Activated T-cell treated with anti-CD3 and anti-CD28 coated beads for 24 hours (primary cell): ENCODE measurements at regions not wholly inside any gene's neighbourhood (a gene's known extent, or its start where the extent isn't known, plus 50 kb on each side); places are given as distances from the start of the nearest gene placed in this dataset.
"Not testable (repeated sequence)": the region's sequence is repeated elsewhere in the genome, so short reads cannot be mapped to it uniquely, and the experiment has no call there.

Source experiments
- DNase-seq: peaks from one replicate; pipeline ENCODE4 v3.0.0-alpha.2; 2020; ENCODE audit warnings: low read depth

DNA sequence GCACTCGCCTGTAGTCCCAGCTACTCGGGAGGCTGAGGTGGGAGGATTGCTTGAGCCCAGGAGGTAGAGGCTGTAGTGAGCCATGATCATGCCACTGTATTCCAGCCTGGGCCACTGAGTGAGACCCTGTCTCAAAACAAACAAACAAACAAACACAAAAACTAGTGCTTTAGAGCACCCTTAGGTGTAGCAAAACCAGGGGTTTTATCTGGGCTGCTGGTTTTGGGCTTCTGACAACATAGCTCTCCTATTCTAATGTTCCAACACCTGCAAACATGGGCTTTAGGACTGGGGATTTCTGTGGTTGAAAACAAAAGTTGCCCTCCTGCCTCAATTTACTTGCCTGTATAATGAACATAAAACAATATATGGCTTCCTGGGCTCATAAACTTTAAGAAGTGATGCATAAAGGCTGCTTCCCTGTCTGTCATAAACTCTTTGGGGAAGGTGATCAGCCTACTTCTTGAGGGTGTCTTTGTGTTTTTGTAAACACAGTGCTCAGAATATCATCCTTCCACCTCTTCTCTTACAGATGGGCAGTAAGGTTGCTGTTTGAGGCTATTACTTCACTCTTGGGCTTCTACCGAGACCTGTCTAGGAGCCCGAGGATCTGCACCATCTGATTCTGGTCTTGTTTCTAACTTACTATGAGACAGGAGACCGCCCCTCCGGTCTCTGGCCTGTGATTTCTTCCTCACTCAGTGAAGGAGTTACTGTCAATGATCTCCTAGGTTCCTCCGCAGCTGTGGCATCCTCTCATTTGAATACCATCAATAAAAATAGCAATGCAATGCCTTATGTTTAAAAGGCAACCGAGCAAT is 246.5 kb downstream of the MYCN start:
- no peak for DNase-seq

DNA sequence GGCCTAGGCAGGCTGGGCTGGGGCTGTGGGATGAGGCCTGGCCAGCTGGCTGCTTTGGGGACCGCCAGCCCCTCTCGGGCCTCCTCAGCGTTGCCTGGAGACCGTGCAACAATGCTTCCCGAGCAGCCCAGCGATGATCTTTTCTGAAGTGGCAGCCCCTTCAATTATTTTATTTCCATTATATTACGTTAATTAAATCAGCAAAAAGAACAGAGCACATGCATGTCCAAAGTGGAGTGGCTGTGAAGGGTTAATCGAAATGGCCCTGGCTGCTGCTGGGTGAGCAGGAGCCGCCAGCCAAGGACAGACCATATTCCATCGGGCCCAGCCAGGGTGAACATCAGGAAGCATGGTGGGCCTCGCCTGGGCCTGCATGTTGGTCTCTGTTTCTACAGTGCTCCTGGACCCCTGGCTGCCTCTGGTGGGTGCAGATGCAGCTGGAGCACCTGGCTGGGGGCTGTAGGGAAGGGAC is 245.5 kb downstream of the MYCN start:
- DNase-seq = no peak

DNA sequence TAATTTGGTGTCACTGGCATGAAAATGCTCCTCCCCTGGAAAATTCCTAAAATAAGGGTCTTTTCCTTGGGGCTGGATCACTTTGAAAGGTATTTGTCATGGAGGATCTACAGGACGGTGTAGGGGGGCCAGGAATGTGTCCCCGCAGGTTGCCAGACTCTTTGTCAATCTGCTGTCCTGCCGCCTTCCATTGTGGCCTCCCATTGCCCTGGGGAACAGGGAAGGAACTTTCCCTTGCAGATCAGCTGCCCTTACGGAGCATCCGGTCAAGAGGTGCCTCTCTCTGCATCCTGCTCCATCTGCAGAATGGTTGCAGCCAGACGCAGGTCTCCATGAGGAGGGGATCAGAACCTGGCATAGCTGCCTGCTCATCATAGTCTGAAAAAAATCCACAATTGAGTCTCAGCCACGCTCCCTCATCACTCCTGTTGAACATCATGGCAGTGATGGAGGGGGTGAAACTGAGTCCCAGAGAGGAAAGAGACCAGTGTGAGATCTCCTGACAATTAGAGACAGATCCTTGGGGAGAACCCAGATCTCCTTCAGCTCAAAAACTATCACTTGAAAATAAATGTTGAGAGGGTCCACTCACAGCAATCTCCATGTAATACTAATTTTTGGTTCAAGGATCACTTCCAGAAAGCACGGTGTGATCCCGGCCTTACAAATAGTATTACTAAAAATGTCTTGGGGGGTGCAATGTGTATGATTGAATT is 244.8 kb downstream of the MYCN start:
- no peak for DNase-seq

DNA sequence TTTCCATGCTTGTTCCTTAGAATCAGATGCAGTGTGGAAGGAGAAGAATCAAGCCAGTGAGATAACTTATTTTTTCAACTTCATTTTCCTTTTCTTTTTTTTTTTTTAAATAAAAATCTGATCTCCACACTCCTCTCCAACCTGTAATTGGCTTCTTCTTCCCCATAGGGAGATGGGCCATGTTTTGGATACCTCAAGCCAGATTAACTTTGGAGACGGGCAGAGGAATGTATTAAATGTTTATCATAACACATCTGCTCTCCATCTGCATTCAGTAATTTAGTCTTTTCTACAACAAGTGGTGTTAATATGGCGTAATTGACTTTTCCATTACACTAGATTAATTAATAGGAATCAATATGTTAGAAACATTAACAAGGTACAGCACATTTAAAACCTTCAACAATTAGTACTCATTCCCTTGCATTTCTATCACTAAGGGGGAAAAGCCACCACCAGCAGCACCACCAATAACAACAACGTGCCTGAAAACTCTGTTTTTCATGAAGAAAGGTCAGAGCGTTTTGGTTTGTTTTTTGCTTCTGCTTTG is 244.1 kb downstream of the MYCN start:
- DNase-seq = no peak

DNA sequence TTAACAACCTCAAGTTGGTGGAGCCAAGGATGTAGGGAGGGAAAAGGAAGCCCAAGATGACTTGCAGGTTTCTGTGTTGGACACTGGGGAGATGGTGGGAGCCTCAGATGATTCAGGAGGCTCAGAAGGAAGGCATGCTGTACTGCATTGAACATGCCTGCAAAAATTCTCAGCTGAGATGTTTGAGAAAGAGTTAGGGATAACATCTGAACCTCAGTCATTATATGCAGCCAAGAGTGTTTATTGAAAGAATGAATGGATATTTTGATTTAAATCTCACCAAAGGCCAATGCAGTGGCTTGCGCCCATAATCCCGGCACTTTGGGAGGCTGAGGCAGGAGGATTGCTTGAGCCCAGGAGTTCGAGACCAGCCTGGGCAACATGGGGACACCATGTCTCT is 243.0 kb downstream of the MYCN start:
- DNase-seq = no peak

DNA sequence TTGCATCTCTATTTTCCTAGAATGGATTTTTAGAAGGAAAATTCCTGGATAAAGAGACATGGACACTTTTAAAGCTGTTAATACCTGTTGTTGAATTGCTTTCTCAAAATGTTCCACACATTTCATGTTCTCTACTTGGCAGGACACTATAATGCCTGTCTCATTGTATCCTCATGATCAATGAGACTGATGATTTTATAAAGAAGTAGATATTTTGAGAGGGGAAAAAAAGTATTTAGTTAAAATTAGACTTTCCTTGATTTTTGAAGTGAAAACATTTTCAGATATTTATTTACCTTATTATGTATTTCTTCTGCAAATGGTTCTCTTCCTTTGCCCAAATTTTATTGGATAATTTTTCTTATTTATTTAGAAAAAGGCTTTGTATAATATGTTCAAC is 242.5 kb downstream of the MYCN start:
- no peak for DNase-seq

DNA sequence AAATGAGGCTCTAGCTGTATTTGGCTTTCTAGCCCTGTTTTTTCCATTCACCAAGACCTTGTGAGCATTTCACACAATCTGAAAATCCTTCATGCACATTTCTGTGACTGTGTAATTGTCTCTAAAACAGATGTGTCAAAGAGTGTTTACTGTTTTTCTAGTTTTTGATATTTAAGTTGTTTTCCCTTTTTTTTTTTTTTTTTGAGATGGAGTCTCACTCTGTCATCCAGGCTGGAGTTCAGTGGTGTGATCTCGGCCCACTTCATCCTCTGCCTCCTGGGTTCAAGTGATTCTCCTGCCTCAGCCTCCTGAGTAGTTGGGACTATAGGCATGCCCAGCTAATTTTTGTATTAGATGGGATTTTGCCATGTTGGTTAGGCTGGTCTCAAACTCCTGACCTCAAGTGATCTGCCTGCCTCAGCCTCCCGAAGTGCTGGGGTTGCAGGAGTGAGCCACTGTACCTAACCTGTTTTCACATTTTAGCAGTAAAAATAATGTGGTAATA is 242.0 kb downstream of the MYCN start:
- not testable (repeated sequence) for DNase-seq

DNA sequence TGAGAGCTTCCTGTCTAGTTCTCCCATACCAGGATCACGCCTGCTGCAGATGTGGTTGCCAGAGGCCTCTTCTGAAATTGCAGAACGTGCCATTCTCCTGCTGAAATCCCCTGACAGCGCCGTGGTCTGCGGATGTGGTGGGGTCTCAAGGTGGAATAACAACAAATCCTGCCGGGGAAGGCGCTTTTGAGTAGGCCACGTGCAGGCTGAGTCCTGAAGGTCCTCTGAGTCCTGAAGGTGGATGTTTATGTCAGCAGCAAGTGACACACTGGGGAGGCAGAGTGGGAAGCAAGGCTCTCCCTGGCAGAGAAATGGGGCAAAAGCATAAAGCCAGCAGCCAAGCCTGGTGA is 241.4 kb downstream of the MYCN start:
- no peak for DNase-seq

DNA sequence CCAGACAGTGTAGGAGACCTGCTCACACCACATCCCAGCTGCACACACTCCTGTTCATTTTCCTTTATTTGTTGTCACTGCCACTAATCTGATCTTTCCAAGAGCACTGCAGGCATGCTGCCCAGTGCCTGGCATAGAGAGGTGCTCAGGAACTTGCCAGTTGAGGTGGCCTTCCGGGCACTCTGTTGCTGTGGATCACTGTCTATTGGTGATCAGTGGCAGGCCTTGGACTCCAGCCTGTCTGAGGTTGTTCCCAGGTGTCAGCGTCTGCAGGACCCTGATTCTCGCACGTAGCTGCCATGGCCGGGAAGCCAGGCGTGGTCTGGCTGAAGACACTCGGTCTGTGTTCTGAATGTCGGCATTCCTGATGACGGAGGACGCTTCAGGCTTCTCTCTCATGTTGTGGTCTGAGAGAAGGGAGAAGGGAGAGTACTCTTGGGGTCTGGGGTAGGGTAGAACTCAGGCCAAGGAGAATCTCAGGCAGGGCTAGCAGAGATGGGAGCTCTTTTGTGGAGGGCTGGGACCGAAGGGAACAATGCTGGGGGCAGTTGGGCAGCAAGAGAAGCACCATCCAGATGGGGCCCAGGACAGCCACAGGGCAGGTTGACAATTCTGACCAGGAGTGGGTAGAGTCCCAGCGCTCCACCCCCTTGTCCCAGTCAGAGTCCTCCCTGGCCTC is 240.9 kb downstream of the MYCN start:
- DNase-seq = no peak

DNA sequence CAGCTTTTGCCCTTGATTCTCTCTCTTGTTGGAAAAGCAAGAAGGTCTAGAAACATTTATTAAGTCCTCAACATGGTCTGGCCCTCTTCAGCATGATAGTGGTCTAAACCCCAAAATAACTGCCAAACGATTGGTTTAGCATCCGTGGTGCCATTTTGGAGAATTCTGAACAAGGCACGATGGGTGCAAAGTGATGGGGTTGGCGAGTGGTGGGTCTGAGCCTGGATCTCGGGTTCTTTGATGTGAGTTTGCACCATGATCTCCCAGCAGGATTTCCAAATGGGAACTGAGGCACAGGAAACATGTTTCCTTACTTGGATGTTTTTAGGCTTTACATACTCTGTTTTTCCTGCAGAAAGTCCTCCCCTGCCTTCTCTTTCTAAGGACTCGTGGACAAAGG is 240.3 kb downstream of the MYCN start:
- no peak for DNase-seq

DNA sequence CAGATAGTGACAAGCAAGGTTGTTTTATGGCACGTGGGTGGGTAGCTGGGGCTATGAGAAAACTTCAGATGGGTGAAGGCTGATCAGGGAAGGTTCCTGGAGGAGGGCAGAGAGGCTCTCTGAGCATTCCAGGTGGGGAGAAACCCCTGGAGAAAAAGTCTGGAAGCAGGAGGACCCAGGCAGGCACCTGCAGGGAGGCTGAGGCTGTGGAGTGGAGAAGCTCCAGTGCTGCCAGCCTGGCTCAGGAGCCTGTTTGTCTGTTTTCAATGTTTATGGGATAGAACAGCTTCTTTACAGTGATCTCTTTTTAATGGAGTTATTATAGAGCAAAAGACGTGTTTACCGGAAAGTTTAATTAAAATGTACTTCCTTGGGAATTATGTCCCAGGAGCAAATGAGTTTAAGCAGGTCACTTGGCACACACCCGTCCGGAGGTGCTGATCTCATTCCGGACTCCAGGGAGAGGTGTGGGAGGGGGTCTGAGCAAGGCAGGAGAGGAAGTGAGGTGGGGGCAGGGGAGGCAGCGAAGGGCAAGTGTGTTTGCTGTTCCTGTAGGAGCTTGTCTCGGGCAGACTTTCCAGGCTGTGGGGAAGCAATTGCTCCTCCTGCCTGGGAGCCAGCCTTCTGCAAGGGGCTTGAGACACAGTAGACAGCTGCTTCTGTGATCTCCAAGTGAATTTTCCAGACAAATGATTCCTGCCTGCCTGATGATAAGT is 239.5 kb downstream of the MYCN start:
- no peak for DNase-seq

DNA sequence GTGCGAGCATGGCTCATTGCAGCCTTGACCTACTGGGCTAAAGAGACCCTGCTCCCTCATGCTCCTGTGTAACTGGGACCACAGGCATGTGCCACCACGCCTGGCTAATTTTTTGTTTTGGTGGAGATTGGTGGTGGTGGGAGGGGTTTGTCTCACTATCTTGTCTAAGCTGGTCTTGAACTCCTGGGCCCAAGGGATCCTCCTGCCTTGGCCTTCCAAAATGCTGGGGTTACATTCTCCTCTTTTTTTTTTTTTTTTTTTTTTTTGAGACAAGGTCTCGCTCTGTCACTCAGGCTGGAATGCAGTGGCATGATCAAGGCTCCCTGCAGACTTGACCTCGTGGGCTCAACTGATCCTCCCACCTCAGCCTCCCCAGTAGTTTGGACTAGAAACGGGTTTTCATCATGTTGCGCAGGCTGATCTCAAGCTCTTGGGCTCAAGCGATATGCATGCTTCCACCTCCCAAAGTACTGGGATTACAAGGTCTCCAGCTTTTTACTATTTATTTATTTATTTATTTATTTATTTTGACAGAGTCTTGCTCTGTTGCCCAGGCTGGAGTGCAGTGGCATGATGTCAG is 238.3 kb downstream of the MYCN start:
- no peak for DNase-seq

DNA sequence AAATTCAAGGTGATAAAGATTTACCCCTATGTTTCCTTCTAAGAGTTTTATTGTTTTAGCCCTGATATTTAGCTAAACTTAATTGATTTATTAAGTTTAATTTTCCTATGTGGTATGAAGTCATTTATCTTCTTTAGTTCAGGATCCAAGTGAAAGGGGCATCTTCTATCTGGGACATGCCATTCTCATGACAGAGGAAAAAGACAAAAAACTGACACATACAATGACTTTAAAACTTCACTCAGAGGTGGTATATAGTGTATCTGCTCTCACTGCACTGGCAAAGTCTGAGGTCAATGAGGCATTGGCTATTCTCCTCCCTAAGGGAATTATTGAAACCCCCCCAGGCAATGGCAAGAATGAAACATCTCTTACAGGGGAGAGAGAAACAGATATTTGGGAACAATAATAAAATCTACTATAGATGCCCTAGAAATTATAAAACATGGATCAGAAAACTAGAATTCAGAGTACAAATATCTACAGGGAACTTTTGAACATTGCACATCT is 237.4 kb downstream of the MYCN start:
- DNase-seq = no peak

DNA sequence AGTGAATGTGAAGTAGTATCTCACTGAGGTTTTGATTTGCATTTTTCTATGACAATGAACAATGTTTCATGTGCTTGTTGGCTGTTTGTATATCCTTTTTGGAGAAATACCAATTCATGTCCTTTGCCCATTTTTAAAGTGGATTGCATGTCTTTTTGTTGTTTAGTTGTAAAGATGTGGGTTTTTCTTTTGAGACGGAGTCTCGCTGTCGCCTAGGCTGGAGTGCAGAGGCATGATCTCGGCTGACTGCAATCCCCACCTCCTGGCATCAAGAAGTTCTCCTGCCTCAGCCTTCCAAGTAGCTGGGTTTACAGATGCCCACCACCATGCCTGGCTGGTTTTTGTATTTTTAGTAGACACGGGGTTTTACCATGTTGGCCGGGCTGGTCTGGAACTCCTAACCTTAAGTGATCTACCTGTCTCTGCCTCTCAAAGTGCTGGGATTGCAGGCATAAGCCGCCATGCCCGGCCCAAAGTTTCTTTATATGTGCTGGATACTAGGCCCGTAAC is 236.7 kb downstream of the MYCN start:
- DNase-seq = no peak

DNA sequence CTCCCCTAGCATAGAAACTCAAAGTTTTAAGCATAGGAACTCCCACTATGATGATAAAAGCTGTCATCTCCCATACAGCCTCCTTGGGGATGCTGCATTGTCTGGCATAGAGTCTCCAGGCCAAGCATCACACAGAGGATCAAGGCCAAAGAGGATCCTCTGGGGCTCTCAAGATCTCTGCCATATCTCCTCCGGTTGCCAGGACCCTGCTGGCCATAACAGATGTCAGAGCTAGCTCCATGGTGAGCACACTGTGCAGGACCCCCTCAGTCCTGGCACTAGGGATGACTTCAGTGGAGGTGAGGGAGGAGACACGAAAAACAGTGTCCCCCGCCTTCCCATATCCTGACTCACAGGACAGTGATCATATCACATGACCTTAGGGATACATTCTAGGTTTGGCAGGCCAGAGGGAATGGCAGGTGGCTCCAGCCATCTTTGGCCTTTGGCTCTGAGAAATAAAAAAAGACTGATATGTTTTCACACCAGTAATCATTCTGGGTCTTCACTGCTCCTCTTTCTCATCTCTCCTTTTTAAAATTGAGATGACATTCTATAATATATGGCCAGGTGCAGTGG is 235.0 kb downstream of the MYCN start:
- DNase-seq = no peak

DNA sequence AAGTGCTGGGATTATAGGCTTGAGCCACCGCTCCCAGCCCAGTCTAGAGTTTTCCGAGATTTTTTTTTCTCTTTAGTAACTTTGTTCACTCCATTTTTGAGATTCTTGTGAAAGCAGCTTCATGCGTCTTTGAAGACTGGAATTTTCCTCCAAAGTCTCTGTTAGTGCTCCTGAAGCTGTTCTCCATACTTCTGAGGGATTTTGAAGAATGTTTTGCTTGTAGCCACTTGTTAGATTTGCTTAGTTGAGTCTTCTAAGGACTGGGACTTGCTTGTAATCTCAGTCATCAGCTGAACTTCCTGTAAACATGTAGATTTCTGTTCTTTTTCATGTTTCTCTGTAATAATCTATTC is 234.3 kb downstream of the MYCN start:
- DNase-seq = no peak

DNA sequence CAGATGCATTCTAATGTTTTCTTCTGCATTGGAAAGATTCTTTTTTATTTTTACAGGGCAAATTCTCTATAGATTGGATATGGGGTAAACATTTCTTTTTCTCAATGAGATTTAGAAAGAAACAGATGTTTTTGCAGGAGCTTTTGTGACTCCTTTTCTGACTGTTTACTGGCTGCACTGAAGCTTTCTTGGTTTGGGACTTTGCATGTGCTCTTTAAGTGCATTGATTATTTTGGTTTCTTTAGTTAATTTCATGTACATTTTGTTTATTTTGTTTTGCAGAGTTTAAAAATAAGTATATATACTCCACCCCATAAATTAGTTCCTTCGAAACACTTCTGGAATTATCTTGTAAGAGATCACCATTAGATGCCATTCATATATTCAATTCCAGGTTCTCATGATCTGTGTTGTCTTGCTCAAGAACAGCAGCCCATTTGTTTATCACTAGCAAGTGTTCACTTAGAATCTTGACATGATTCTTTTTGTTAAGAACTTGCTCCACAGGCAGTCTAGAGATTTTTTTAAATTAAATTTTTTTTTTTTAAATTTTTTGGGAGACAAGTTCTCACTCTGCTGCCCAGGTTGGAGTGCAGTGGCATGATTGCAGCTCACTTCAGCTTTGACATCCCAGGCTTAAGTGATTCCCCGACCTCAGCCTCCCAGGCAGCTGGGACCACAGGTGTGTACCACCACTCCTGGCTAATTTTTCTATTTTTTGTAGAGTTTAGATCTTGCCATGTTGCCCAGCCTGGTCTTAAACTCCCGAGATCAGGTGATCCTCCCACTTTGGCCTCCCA is 233.7 kb downstream of the MYCN start:
- no peak for DNase-seq

DNA sequence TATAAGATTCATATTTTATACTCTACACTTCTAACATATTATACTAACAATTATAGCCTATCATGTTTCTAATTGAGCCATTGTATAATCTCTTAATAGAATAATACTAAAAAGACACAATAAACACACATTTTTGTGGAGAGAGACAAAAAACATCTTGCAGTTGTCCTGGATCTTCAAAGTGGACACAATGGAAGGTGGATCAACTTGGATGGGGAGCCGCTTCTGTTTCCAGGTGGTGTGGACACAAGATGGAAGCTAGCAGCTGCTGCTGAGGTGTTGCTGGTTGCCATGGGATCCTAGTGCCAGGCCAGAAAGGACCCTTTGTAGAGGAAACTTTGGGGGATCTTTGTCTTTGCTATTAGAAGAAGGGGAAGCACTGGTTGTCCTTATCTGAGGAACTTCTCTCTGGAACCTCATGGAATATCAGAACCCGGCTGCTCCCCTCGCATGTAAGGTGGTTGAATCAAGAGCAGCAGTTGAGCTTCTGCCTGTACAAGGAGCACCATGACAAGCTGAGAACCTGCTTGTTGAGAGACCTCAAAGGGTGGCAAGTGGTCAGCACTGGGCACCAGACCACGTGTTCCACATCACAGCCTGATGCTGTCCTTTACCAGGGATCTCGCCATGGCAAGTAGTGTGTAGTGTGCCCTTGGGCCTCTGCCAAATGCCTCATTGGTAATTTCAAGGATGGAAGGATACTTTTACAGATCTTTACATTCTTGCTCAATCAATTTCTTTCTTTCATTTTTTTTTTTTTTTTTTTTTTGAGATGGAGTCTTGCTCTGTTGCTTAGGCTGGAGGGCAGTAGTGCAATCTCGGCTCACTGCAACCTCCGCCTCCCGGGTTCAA is 232.2 kb downstream of the MYCN start:
- DNase-seq = no peak

DNA sequence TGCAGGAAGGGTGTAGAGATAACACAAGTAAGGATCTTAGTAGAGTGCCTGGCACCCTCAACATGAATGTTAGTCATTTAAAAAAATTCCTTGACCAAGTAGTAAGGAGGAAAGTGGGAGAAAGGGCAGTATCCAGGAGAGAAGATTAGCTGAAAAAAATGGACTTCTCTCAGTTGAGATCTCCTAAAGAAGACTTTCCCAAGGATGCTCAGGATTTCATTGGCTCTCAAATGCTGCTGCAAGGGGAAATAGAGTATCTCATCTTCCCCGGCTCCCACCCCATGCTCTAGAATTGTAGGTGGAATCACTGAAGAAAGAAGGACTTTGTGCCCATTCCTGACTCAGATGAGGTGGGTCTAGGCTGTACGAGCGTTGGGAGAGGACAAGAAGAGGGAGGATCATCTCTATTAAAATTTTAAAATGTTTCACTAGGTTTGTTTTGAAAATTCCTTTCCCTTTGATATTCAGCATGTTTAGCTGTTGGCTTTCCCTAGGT is 231.1 kb downstream of the MYCN start:
- no peak for DNase-seq
